ENCODE measurements at regions not wholly inside any gene's neighbourhood (a gene's known extent, or its start where the extent isn't known, plus 50 kb on each side); places are given as distances from the start of the nearest gene placed in this dataset.

DNA sequence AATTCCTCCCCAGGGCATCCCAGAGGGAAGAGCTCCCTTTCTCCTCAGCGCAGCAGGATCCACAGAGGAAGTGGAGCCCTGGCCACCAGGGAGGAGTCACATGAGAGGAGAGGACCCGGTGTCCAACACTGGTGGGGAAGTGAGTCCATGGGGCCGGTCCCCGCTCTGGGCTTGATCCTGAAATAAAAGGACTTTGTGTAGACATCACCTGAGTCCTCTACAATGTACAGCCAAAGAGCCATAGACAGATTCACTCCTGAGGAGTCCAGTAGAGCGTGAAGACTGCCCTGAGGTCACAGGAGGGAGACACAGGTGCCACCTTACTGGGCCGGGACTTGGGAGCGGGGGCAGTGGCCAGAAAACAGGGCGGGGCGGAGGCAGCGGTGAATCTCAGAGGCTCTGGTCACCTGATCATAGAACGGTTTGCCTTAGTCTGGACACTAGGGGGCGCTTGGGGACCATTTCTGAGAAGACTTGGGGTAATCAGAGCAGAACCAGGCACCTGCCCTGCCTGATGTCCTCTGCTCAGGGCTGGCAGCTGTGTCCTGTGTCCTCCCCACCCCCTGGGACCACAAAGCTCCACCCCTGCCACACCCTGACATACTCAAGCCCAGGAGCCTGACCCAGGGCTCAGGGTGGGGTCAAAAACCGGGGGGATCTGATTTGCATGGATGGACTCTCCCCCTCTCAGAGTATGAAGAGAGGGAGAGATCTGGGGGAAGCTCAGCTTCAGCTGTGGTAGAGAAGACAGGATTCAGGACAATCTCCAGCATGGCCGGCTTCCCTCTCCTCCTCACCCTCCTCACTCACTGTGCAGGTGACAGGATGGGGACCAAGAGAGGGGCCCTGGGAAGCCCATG is 112.7 kb downstream of the VPREB1 start:
- TF ChIP-seq ATF1 (CRISPR knock-in tag; IDR thresholded peaks at IDR 0.05): no peak
- peak; percentile 12; the same call in 1 of the 2 replicates for TF ChIP-seq ATF1 (tag; IDR thresholded peaks at IDR 0.05)
- TF ChIP-seq YY1 (IDR thresholded peaks at IDR 0.05; ENCODE audit: borderline replicate concordance in 1 of 3, control insufficient read depth in 1 of 3, extremely low read depth in 1 of 3, insufficient read depth in 3 of 3, insufficient read length in 1 of 3, insufficient replicate concordance in 2 of 3, low read depth in 1 of 3, low read length in 2 of 3): peak in 1 of 3 experiments; percentile 53
- no peak for TF ChIP-seq SMARCE1 (IDR thresholded peaks at IDR 0.05)
- TF ChIP-seq, protein P1, sequence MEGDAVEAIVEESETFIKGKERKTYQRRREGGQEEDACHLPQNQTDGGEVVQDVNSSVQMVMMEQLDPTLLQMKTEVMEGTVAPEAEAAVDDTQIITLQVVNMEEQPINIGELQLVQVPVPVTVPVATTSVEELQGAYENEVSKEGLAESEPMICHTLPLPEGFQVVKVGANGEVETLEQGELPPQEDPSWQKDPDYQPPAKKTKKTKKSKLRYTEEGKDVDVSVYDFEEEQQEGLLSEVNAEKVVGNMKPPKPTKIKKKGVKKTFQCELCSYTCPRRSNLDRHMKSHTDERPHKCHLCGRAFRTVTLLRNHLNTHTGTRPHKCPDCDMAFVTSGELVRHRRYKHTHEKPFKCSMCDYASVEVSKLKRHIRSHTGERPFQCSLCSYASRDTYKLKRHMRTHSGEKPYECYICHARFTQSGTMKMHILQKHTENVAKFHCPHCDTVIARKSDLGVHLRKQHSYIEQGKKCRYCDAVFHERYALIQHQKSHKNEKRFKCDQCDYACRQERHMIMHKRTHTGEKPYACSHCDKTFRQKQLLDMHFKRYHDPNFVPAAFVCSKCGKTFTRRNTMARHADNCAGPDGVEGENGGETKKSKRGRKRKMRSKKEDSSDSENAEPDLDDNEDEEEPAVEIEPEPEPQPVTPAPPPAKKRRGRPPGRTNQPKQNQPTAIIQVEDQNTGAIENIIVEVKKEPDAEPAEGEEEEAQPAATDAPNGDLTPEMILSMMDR (IDR thresholded peaks at IDR 0.05 in 2 of 3, conservative IDR thresholded peaks at IDR 0.05 in 1 of 3; ENCODE audit: insufficient read depth in 2 of 3, low read depth in 1 of 3, low read length in 3 of 3): peak; percentile 98 to 100 (median 99)
- no peak for TF ChIP-seq EZH2 (IDR thresholded peaks at IDR 0.05; ENCODE audit: borderline replicate concordance, low read depth, low read length)
- TF ChIP-seq POLR2AphosphoS5 (IDR thresholded peaks at IDR 0.05; ENCODE audit: control insufficient read depth, insufficient read depth, low read depth, low read length): no peak
- TF ChIP-seq ZNF589 (CRISPR knock-in tag; IDR thresholded peaks at IDR 0.05; ENCODE audit: low read depth): no peak
- TF ChIP-seq, protein P2, sequence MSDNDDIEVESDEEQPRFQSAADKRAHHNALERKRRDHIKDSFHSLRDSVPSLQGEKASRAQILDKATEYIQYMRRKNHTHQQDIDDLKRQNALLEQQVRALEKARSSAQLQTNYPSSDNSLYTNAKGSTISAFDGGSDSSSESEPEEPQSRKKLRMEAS (CRISPR knock-in tag; IDR thresholded peaks at IDR 0.05): peak; percentile 69; the same call in 1 of the 2 replicates
- no peak for TF ChIP-seq FOXM1 (IDR thresholded peaks at IDR 0.05; ENCODE audit: low read depth)
- no peak for TF ChIP-seq FOXM1 (CRISPR knock-in tag; IDR thresholded peaks at IDR 0.05; ENCODE audit: low read depth)
- 0 out of 2 replicates have a peak, but pooled peaks have one; percentile 53 for TF ChIP-seq NR2C2 (CRISPR knock-in tag; IDR thresholded peaks at IDR 0.05)
- TF ChIP-seq NR2C2 (tag; IDR thresholded peaks at IDR 0.05): no peak
- peak; percentile 71 for TF ChIP-seq STAG1 (CRISPR knock-in tag; IDR thresholded peaks at IDR 0.05; ENCODE audit: borderline replicate concordance)
- no peak for TF ChIP-seq MTF1 (CRISPR knock-in tag; IDR thresholded peaks at IDR 0.05; ENCODE audit: borderline replicate concordance)
